Mesendoderm (in vitro differentiated cells): ENCODE measurements at regions not wholly inside any gene's neighbourhood (a gene's known extent, or its start where the extent isn't known, plus 50 kb on each side); places are given as distances from the start of the nearest gene placed in this dataset.

ENCODE experiments used
- DNase-seq: peaks from one replicate; pipeline ENCODE4 v3.0.0; 2013
- H2AK5ac ChIP-seq: 2 replicates; pipeline ENCODE4 v1.6.1; 2013; ENCODE audit warnings: low read length, inconsistent platforms
- H2BK120ac ChIP-seq: 2 replicates; pipeline ENCODE4 v1.6.1; 2013; ENCODE audit warnings: low read depth, mild to moderate bottlenecking, low read length, moderate library complexity, mixed read lengths
- H2BK15ac ChIP-seq: replicated peaks from 2 replicates; pipeline ENCODE4 v1.6.1; 2013; ENCODE audit warnings: low read depth, mild to moderate bottlenecking, moderate library complexity
- H2BK5ac ChIP-seq: 2 replicates; pipeline ENCODE4 v1.6.1; 2013; ENCODE audit warnings: low read length, inconsistent platforms
- H3K18ac ChIP-seq: 2 replicates; pipeline ENCODE4 v1.6.1; 2013; ENCODE audit warnings: mild to moderate bottlenecking, low read length, mixed read lengths
- H3K23ac ChIP-seq: one replicate; pipeline ENCODE4 v1.6.1; 2013; ENCODE audit warnings: low read length
- H3K27ac ChIP-seq: 2 replicates; pipeline ENCODE4 v1.5.1; 2013; ENCODE audit warnings: low read depth, mild to moderate bottlenecking, inconsistent platforms, low read length, moderate library complexity
- H3K27me3 ChIP-seq: 2 replicates; pipeline ENCODE4 v1.6.1; 2013; ENCODE audit warnings: low read length, control low read depth, mild to moderate bottlenecking, inconsistent platforms; ENCODE audit not compliant: insufficient read depth, poor library complexity
- H3K36me3 ChIP-seq: 2 replicates; pipeline ENCODE4 v1.6.1; 2013; ENCODE audit warnings: low read length, inconsistent platforms; ENCODE audit not compliant: control insufficient read depth, insufficient read depth
- H3K4ac ChIP-seq: one replicate; pipeline ENCODE4 v1.6.1; 2013; ENCODE audit warnings: low read depth, mild to moderate bottlenecking, low read length, moderate library complexity
- H3K4me1 ChIP-seq: 2 replicates; pipeline ENCODE4 v1.6.1; 2013; ENCODE audit warnings: low read depth, low read length, inconsistent platforms; ENCODE audit not compliant: control insufficient read depth
- H3K4me2 ChIP-seq: 2 replicates; pipeline ENCODE4 v1.6.1; 2013; ENCODE audit warnings: low read length
- H3K4me3 ChIP-seq: 2 replicates; pipeline ENCODE4 v1.5.1; 2013; ENCODE audit warnings: mild to moderate bottlenecking, low read length
- H3K56ac ChIP-seq: one replicate; pipeline ENCODE4 v1.6.1; 2013; ENCODE audit warnings: low read length
- H3K79me1 ChIP-seq: 2 replicates; pipeline ENCODE4 v1.6.1; 2013; ENCODE audit warnings: low read length, inconsistent platforms
- H3K79me2 ChIP-seq: 2 replicates; pipeline ENCODE4 v1.6.1; 2013; ENCODE audit warnings: mild to moderate bottlenecking, low read length; ENCODE audit not compliant: control insufficient read depth, insufficient read depth
- H3K9ac ChIP-seq: 2 replicates; pipeline ENCODE4 v1.6.1; 2013; ENCODE audit warnings: low read length, inconsistent platforms
- H4K5ac ChIP-seq: one replicate; pipeline ENCODE4 v1.6.1; 2013; ENCODE audit warnings: low read length
- H4K8ac ChIP-seq: one replicate; pipeline ENCODE4 v1.6.1; 2013; ENCODE audit warnings: low read depth, mild to moderate bottlenecking, control low read depth, low read length, moderate library complexity
- WGBS: extraction: QIAGEN DNeasy Blood & Tissue Kit; methylation state at CpG from one replicate; pipeline ENCODE4 v1.1.7; 2013; ENCODE audit warnings: low lambda C conversion rate, missing lambda C conversion rate; ENCODE audit not compliant: insufficient coverage; ENCODE audit errors: extremely low coverage; 5-methylcytosine and 5-hydroxymethylcytosine counted together

DNA sequence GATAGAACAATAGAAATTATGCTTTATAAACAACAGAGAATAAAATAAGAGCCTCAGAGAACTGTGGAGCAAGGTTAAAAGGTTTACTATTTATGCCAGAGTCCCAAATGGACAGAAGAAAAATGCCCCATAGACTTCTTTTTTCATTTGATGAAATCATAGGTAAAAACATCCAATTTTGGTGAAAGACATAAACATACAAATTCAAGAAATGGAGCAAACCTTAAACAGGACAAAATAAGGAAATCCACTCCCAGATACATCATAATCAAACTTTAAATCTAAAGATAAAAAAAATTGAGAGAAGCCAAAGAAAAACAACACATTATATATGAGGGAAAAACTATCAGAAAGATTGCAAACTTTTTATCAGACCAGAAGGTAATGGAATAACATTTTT lies 182.8 kb downstream of the GADD45G start:
- Histone ChIP-seq H3K4me1 (no peaks in the 10 kb centered on the region), H2AK5ac (no peak overlapping the region), H3K79me1 (no peaks in the 10 kb centered on the region), H2BK120ac (no peak overlapping the region), H3K79me2 (no peaks in the 10 kb centered on the region), H3K9ac (no peak overlapping the region), H2BK15ac (no peak overlapping the region), H2BK5ac (no peak overlapping the region), H3K36me3 (no peaks in the 10 kb centered on the region), H3K18ac (no peak overlapping the region), H3K4me3 (no peak overlapping the region), H4K8ac (no peak overlapping the region), H3K4me2 (no peak overlapping the region), H3K27me3 (no peaks in the 10 kb centered on the region), H3K23ac (no peak overlapping the region), H3K4ac (no peak overlapping the region), H3K27ac (no peak overlapping the region), H4K5ac (no peak overlapping the region), H3K56ac (no peak overlapping the region)
- DNase-seq = no peak

DNA sequence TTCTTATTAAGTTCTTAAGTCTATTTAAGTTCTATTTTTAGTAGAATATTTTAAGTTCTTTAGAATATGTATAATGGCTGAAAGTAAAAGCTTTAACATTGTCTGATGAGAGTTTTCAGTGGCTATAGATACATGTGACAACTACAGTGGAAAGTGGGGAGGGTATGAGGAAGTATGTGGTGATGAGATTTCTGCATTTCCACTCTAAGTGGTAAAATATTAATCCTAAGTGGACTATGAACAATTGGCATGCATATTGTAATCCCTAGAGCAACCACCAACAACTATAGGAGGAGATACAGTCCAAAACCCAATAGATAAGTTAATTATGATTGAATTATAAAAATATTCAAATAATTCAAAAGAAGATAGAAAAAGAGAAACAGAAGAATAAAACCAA lies 183.6 kb downstream of the GADD45G start:
- Histone ChIP-seq H3K27me3 (no peaks in the 10 kb centered on the region), H3K79me2 (no peaks in the 10 kb centered on the region), H3K36me3 (no peaks in the 10 kb centered on the region), H3K9ac (no peak overlapping the region), H2BK5ac (no peak overlapping the region), H3K23ac (no peak overlapping the region), H3K4me3 (no peak overlapping the region), H2AK5ac (no peak overlapping the region), H3K4ac (no peak overlapping the region), H3K56ac (no peak overlapping the region), H3K4me2 (no peak overlapping the region), H3K27ac (no peak overlapping the region), H3K4me1 (no peaks in the 10 kb centered on the region), H2BK120ac (no peak overlapping the region), H3K79me1 (no peaks in the 10 kb centered on the region), H2BK15ac (no peak overlapping the region), H4K8ac (no peak overlapping the region), H3K18ac (no peak overlapping the region), H4K5ac (no peak overlapping the region)
- no peak for DNase-seq

DNA sequence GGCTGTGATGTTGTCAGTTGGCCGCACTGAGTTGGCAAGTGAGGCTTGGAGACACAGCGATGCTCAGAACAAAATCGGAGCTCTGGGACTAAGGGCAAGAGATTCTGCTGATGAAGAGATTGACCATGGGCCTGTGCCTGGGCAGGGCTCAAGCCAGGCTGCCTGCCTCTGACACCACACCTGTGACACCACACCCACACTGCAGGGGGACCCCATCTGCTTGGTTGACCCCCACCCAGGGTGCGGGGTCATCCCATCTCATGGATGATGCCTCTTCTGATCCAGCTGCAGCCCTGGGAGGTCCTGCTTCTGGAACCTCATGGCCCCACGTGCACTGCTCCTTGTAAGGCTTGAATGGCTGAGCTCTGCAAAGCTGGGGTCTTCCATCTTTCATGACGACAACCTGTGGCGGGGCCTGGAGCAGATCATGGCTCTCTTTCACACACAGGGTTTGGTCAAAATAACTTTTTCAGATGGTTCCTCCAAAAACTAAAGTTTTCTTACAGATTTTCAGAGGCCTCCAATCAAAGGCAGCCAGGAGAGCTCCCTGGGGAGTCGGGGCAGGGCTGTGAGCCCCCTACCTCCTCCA lies 185.2 kb downstream of the GADD45G start:
- H4K5ac ChIP-seq = no peak overlapping the region
- H3K4me1 ChIP-seq = no peaks in the 10 kb centered on the region
- H3K56ac ChIP-seq = no peak overlapping the region
- no peak overlapping the region for H2BK5ac ChIP-seq
- H3K79me1 ChIP-seq = no peaks in the 10 kb centered on the region
- WGBS = no CpG with 5 or more reads among the region's 8 CpGs
- no peaks in the 10 kb centered on the region for H3K27me3 ChIP-seq
- no peak for DNase-seq
- H3K4me3 ChIP-seq = no peak overlapping the region
- H2BK120ac ChIP-seq = no peak overlapping the region
- H3K79me2 ChIP-seq = no peaks in the 10 kb centered on the region
- H3K23ac ChIP-seq = no peak overlapping the region
- H3K4ac ChIP-seq = no peak overlapping the region
- H3K4me2 ChIP-seq = no peak overlapping the region
- no peak overlapping the region for H3K18ac ChIP-seq
- no peak overlapping the region for H4K8ac ChIP-seq
- H3K9ac ChIP-seq = no peak overlapping the region
- no peak overlapping the region for H3K27ac ChIP-seq
- no peak overlapping the region for H2BK15ac ChIP-seq
- no peaks in the 10 kb centered on the region for H3K36me3 ChIP-seq
- no peak overlapping the region for H2AK5ac ChIP-seq

DNA sequence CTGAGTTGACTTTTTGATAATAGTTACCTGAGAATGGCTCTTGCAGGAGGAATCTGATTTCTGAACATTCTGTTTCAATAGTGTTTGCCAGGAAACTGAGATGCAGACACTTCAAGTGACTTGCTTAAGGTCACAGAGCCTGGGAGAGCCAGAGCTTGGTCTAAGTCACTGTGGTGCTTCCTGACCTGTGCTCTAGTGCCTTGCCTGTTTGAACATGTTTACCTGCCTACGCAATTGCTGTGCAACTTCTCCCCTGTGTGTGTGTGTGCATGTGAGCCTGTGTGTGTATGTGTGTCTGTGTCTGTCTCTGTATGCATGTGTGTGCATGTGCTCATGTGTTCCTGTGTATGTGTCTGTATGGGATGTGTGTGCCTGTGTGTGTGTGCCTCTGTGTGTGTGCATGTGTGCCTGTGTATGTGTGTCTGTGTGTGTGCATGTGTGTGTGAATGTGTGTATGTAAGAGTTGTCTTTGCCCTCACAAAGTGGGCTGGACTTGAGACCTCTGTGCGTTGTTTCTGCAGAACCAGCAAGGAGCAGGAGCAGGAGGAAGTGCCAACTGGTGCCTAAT lies 185.8 kb downstream of the GADD45G start:
- H3K4me1 ChIP-seq = no peaks in the 10 kb centered on the region
- no peaks in the 10 kb centered on the region for H3K79me2 ChIP-seq
- no peak for DNase-seq
- H2BK120ac ChIP-seq = no peak overlapping the region
- no CpG with 5 or more reads among the region's 2 CpGs for WGBS
- no peak overlapping the region for H3K4me3 ChIP-seq
- no peak overlapping the region for H3K18ac ChIP-seq
- no peak overlapping the region for H2BK5ac ChIP-seq
- H3K27ac ChIP-seq = no peak overlapping the region
- H3K36me3 ChIP-seq = no peaks in the 10 kb centered on the region
- H3K27me3 ChIP-seq = no peaks in the 10 kb centered on the region
- H3K56ac ChIP-seq = no peak overlapping the region
- H3K4me2 ChIP-seq = no peak overlapping the region
- no peaks in the 10 kb centered on the region for H3K79me1 ChIP-seq
- H3K4ac ChIP-seq = no peak overlapping the region
- H2AK5ac ChIP-seq = no peak overlapping the region
- no peak overlapping the region for H4K5ac ChIP-seq
- no peak overlapping the region for H3K23ac ChIP-seq
- H2BK15ac ChIP-seq = no peak overlapping the region
- no peak overlapping the region for H3K9ac ChIP-seq
- H4K8ac ChIP-seq = no peak overlapping the region

DNA sequence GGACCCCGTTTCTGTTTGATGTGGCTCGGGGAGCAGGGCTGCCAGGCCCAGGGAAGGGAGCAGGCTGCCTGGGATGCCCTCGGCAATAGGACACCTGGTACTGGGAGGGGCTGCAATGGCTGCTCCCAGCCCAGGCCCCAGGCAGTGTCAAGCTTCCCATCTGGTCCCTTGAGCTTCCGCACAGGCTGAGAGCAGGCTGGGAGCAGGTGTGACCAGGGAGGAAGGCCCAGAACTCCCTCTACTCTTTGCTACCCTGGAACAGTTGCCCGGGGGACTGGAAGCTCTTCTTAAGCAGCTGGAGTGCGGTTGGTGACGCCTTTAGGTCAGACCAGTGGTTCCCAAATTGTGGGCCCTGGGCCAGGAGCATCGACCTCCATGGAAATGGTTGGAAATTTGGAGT lies 186.9 kb downstream of the GADD45G start:
- Histone ChIP-seq H3K4me1 (no peaks in the 10 kb centered on the region), H3K36me3 (no peaks in the 10 kb centered on the region), H4K8ac (no peak overlapping the region), H3K4ac (no peak overlapping the region), H3K79me1 (no peaks in the 10 kb centered on the region), H3K23ac (no peak overlapping the region), H3K79me2 (no peaks in the 10 kb centered on the region), H3K4me2 (no peak overlapping the region), H3K27me3 (no peaks in the 10 kb centered on the region), H3K4me3 (no peak overlapping the region), H2BK15ac (no peak overlapping the region), H3K18ac (no peak overlapping the region), H2BK5ac (no peak overlapping the region), H3K27ac (no peak overlapping the region), H3K56ac (no peak overlapping the region), H4K5ac (no peak overlapping the region), H2BK120ac (no peak overlapping the region), H2AK5ac (no peak overlapping the region), H3K9ac (no peak overlapping the region)
- no peak for DNase-seq
- no CpG with 5 or more reads among the region's 8 CpGs for WGBS
